Endothelial cell of umbilical vein (primary cell): ENCODE measurements at regions not wholly inside any gene's neighbourhood (a gene's known extent, or its start where the extent isn't known, plus 50 kb on each side); places are given as distances from the start of the nearest gene placed in this dataset.

Experiments
- BruUV-seq: library from RNA; stranded (reverse); fragments of 400-500 nt; replicated peaks from 2 replicates; lab custom pipeline; 2021; lab: Mats Ljungman, UMichigan
- CTCF ChIA-PET: fragments of 300-600, 350-600 bp; sonication (Branson Sonifier 250); formaldehyde crosslinking; loops from one replicate; lab custom pipeline; 2021; ENCODE audit warnings: antibody characterized with exemption, inconsistent platforms; lab: Charles Lee
- POLR2A ChIA-PET: fragments of 300-600, 350-600 bp; sonication (Branson Sonifier 250); formaldehyde crosslinking; loops from one replicate; lab custom pipeline; 2021; ENCODE audit warnings: antibody characterized with exemption, inconsistent platforms; lab: Charles Lee
- DNase-seq: peaks from one replicate; pipeline ENCODE4 v3.0.0-alpha.2; 2011; ENCODE audit warnings: low read depth, low spot score
- FAIRE-seq: peaks from 2 replicates; lab custom pipeline; 2011; peaks lifted over from hg19 to GRCh38; lab: Jason Lieb, UNC
- H2AFZ ChIP-seq: 2 replicates; pipeline ENCODE4 v1.6.0; 2012; ENCODE audit warnings: low read depth, low read length, control low read depth, inconsistent platforms
- H3K27ac ChIP-seq: 2 replicates; pipeline ENCODE4 v1.5.1; 2011; ENCODE audit warnings: low read depth, mild to moderate bottlenecking, control low read depth, low read length, moderate library complexity; ENCODE audit not compliant: insufficient read depth
- H3K27me3 ChIP-seq, 2 experiments: 2 replicates each; pipeline versions ENCODE4 v1.6.0 to v1.6.1; 2011; ENCODE audit warnings: low read length in 2 of 2, mixed read lengths in 1 of 2; ENCODE audit not compliant: control insufficient read depth in 2 of 2, insufficient read depth in 2 of 2
- H3K36me3 ChIP-seq, 2 experiments: 2 replicates in 1 of 2; 3 replicates in 1 of 2; pipeline ENCODE4 v1.5.1; 2011; ENCODE audit warnings: low read length in 2 of 2, mild to moderate bottlenecking in 1 of 2, moderate library complexity in 1 of 2; ENCODE audit not compliant: control insufficient read depth in 2 of 2, insufficient read depth in 2 of 2; ENCODE audit errors: extremely low read depth in 1 of 2
- H3K4me1 ChIP-seq: 3 replicates; pipeline ENCODE4 v1.5.1; 2011; ENCODE audit warnings: mild to moderate bottlenecking, low read length; ENCODE audit not compliant: control insufficient read depth, insufficient read depth; ENCODE audit errors: extremely low read depth
- H3K4me2 ChIP-seq: 2 replicates; pipeline ENCODE4 v1.6.1; 2011; ENCODE audit warnings: low read length, control low read depth, mixed read lengths; ENCODE audit not compliant: insufficient read depth
- H3K4me3 ChIP-seq, 3 experiments: fragments of 200-600 bp in 1 of 3; sonication (generic), shearing (Covaris generic) in 1 of 3; replicated peaks in 1 of 3; 2 replicates each; pipeline ENCODE4 v1.5.1; 2011 to 2016; ENCODE audit warnings: control low read depth in 3 of 3, low read length in 3 of 3, mild to moderate bottlenecking in 2 of 3, inconsistent platforms in 1 of 3, low read depth in 1 of 3, moderate library complexity in 1 of 3; ENCODE audit not compliant: insufficient read depth in 1 of 3
- H3K79me2 ChIP-seq: 2 replicates; pipeline ENCODE4 v1.6.0; 2012; ENCODE audit warnings: low read length, inconsistent platforms; ENCODE audit not compliant: control insufficient read depth, insufficient read depth
- H3K9ac ChIP-seq: replicated peaks from 2 replicates; pipeline ENCODE3; 2011; ENCODE audit warnings: low read length, control low read depth; ENCODE audit not compliant: insufficient read depth; ENCODE audit errors: extremely low read depth
- H3K9me1 ChIP-seq: replicated peaks from 3 replicates; pipeline ENCODE4 v1.6.0; 2011; ENCODE audit warnings: mild to moderate bottlenecking, low read length; ENCODE audit not compliant: control insufficient read depth, insufficient read depth; ENCODE audit errors: extremely low read depth
- H3K9me3 ChIP-seq: replicated peaks from 2 replicates; pipeline ENCODE4 v1.5.1; 2012; ENCODE audit warnings: low read length, inconsistent platforms; ENCODE audit not compliant: control insufficient read depth, insufficient read depth
- H4K20me1 ChIP-seq: replicated peaks from 2 replicates; pipeline ENCODE3; 2011; ENCODE audit warnings: mild to moderate bottlenecking, low read length; ENCODE audit not compliant: control insufficient read depth, insufficient read depth; ENCODE audit errors: extremely low read depth
- CTCF ChIP-seq, 2 donors: IDR thresholded peaks; 1 replicate in 1 of 2; 2 replicates in 1 of 2; pipeline ENCODE4 v1.5.1; 2011; ENCODE audit warnings: low read length in 2 of 2, mild to moderate bottlenecking in 2 of 2, moderate library complexity in 2 of 2, control low read depth in 1 of 2, inconsistent platforms in 1 of 2, low read depth in 1 of 2; ENCODE audit not compliant: insufficient read depth in 1 of 2; ENCODE audit errors: extremely low read depth in 1 of 2
- EZH2 ChIP-seq: IDR thresholded peaks from 2 replicates; pipeline ENCODE4 v1.6.1; 2012; ENCODE audit warnings: borderline replicate concordance, low read depth, mild to moderate bottlenecking, moderate library complexity, low read length, inconsistent platforms; ENCODE audit not compliant: severe bottlenecking
- FOS ChIP-seq: IDR thresholded peaks from 2 replicates; pipeline ENCODE4 v1.6.1; 2011; ENCODE audit warnings: mild to moderate bottlenecking, low read length, moderate library complexity, borderline replicate concordance; ENCODE audit not compliant: insufficient read depth
- JUN ChIP-seq: IDR thresholded peaks from 2 replicates; pipeline ENCODE4 v1.6.1; 2011; ENCODE audit warnings: borderline replicate concordance, low read depth; ENCODE audit not compliant: insufficient read length, insufficient read depth
- MAX ChIP-seq: IDR thresholded peaks from 2 replicates; pipeline ENCODE4 v1.6.1; 2011; ENCODE audit not compliant: insufficient read depth, insufficient read length
- MYC ChIP-seq: IDR thresholded peaks from one replicate; pipeline ENCODE4 v1.6.1; 2011; ENCODE audit warnings: mild to moderate bottlenecking, low read depth, low read length
- dilution Hi-C: fragments of 300-500 bp; cut with MboI; formaldehyde crosslinking; loops from one replicate; pipeline ENCODE4 v1.15.0; 2019; ENCODE audit warnings: low sequenced_read_pairs; ENCODE audit not compliant: extremely low pct_ligation_motif_present
- intact Hi-C: fragments of 100-400 bp; cut with micrococcal nuclease; formaldehyde crosslinking; loops from one replicate; pipeline ENCODE4 v1.10.0; 2022

DNA sequence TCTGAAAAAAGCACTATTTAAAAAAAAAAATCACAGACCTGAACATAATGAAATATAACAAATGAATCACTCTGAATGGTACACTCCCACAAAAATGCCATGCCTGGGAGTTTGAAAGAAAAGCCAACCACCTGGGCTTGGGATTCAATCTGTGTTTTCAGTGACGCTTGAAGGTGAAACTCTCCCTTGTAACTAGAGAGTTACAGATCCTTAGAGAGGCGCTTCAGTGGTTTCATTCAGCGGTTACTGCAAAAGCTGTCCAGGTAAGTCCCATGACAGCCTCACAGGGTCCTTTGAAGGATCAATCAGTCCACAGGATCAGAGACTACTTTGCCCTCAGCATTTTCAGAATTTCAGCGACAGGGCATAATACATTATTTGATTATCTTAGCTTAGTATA, 627.3 kb downstream of the IRS1 start:
- dilution Hi-C loops = no loop called here
- no peak for DNase-seq
- no peak overlapping the region for H3K9ac ChIP-seq
- no peaks in the 10 kb centered on the region for H3K9me1 ChIP-seq
- no peaks in the 10 kb centered on the region for H3K27me3 ChIP-seq
- no peak for FAIRE-seq
- no peak overlapping the region for H3K27ac ChIP-seq
- no peaks in the 10 kb centered on the region for H3K36me3 ChIP-seq
- no TSS peak for BruUV-seq
- intact Hi-C loops = no loop called here
- no peak for TF ChIP-seq MAX
- no peak for TF ChIP-seq CTCF (IDR thresholded peaks at IDR 0.05; ENCODE audit: extremely low read depth in 1 of 2, insufficient read depth in 1 of 2, low read depth in 1 of 2, low read length in 2 of 2)
- TF ChIP-seq EZH2 = no peak
- H3K79me2 ChIP-seq = no peaks in the 10 kb centered on the region
- ChIA-PET POLR2A (no interaction called here), CTCF (no interaction called here)
- no peak overlapping the region for H2AFZ ChIP-seq
- no peak overlapping the region for H3K4me3 ChIP-seq
- H4K20me1 ChIP-seq = no peaks in the 10 kb centered on the region
- H3K4me2 ChIP-seq = no peak overlapping the region
- H3K4me1 ChIP-seq = no peaks in the 10 kb centered on the region
- peaks cover 2% of the 10 kb centered on the region for H3K9me3 ChIP-seq

GRCh38 chr2:226169751-226170581, 629.7 kb downstream of the IRS1 start:
- no peaks in the 10 kb centered on the region for H3K4me1 ChIP-seq
- CTCF ChIA-PET = interaction anchor here (1.1 kb wide), 1 partner anchor 505 kb away, joined by 3 read pairs; no protein-coding TSS in a partner anchor
- H4K20me1 ChIP-seq = no peaks in the 10 kb centered on the region
- no peak overlapping the region for H2AFZ ChIP-seq
- no peak for DNase-seq
- H3K27ac ChIP-seq = no peak overlapping the region
- no peaks in the 10 kb centered on the region for H3K9me3 ChIP-seq
- dilution Hi-C loops = no loop called here
- H3K27me3 ChIP-seq = no peaks in the 10 kb centered on the region
- POLR2A ChIA-PET = no interaction called here
- no TSS peak for BruUV-seq
- H3K36me3 ChIP-seq = no peaks in the 10 kb centered on the region
- no peaks in the 10 kb centered on the region for H3K9me1 ChIP-seq
- no peak overlapping the region for H3K4me2 ChIP-seq
- no peaks in the 10 kb centered on the region for H3K79me2 ChIP-seq
- no peak overlapping the region for H3K4me3 ChIP-seq
- no peak for TF ChIP-seq FOS
- no peak for TF ChIP-seq MYC
- no peak for TF ChIP-seq JUN
- no peak for FAIRE-seq
- intact Hi-C loops = no loop called here
- H3K9ac ChIP-seq = no peak overlapping the region
